Heart left ventricle (tissue), 13 donors: ENCODE measurements at regions not wholly inside any gene's neighbourhood (a gene's known extent, or its start where the extent isn't known, plus 50 kb on each side); places are given as distances from the start of the nearest gene placed in this dataset.

Experiments used
- POLR2A ChIP-seq, 2 donors: fragments of 450-650 bp; IDR thresholded peaks; one replicate each; pipeline ENCODE4 v1.6.1; 2017; ENCODE audit warnings: antibody characterized with exemption in 2 of 2, mild to moderate bottlenecking in 2 of 2, moderate library complexity in 2 of 2
- TF ChIP-seq, protein P1 (sequence below), 12 donors: fragments of 200-600 bp; sonication (generic) in 4 of 12; IDR thresholded peaks; one replicate each; pipeline versions ENCODE4 v1.5.0 to v1.8.0; 2018 to 2022; ENCODE audit warnings: antibody characterized with exemption in 12 of 12, mild to moderate bottlenecking in 5 of 12
- donor health status: ischemic (EF 13 %, LVEDD 7.1; RV severe dilation, severe dysfunction).
- donor health status: DM: no; HTN: yes; CAD: no.
- donor health status: DM: no; HTN: no; CAD: no.
- donor health status: ischemic (EF 25% LVEDD 6.9; RV normal size, moderate dysfunction).
- donor health status: ischemic (EF 25% LVEDD 5.7; RV mildly dilated, moderate dysfunction).
- donor health status: ischemic (EF 35%, LVEDD 5.7; RV mildly dilated, moderate dysfunction).
- donor health status: nonischemic (EF 11% LVEDD 7.7; RV severe dilation, severe dysfunction).
- donor health status: DM: yes; HTN: yes; CAD: no.
- donor health status: PGD.
- donor health status: ischemic (EF 29% LVEDD 5.4; RV normal size, mild dysfunction).
- donor health status: nonischemic (EF 23%, LVEDD 6.1; RV moderate dilation, normal function).

DNA sequence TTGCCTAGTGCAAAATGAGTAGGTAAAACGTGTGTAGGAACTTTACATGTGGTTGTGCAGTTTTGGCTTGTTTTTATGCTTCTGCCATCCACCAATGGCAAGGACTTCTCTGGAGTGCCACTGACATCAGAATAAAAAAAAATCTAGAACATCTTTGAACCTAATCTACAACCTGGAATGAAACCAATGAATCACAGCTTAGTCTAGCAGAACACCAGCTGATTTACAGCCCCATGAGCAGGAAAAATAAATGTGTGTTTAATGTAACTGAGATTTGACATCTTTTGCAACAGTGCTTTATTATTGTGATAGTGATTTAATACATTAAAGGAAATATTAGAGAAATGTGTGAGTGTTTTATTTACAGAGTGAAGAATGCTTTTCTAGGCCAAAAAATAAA lies 995.1 kb downstream of the PCDH7 start:
- no peak for TF ChIP-seq POLR2A (IDR thresholded peaks at IDR 0.05)
- TF ChIP-seq, protein P1, sequence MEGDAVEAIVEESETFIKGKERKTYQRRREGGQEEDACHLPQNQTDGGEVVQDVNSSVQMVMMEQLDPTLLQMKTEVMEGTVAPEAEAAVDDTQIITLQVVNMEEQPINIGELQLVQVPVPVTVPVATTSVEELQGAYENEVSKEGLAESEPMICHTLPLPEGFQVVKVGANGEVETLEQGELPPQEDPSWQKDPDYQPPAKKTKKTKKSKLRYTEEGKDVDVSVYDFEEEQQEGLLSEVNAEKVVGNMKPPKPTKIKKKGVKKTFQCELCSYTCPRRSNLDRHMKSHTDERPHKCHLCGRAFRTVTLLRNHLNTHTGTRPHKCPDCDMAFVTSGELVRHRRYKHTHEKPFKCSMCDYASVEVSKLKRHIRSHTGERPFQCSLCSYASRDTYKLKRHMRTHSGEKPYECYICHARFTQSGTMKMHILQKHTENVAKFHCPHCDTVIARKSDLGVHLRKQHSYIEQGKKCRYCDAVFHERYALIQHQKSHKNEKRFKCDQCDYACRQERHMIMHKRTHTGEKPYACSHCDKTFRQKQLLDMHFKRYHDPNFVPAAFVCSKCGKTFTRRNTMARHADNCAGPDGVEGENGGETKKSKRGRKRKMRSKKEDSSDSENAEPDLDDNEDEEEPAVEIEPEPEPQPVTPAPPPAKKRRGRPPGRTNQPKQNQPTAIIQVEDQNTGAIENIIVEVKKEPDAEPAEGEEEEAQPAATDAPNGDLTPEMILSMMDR (IDR thresholded peaks at IDR 0.05) = no peak
